Endothelial cell of hepatic sinusoid (primary cell): ENCODE measurements at regions not wholly inside any gene's neighbourhood (a gene's known extent, or its start where the extent isn't known, plus 50 kb on each side); places are given as distances from the start of the nearest gene placed in this dataset.

Experiments
- in situ Hi-C: cut with HindIII; loops from 2 replicates; pipeline ENCODE4 v1.10.0; 2017; ENCODE audit warnings: low sequenced_read_pairs

DNA sequence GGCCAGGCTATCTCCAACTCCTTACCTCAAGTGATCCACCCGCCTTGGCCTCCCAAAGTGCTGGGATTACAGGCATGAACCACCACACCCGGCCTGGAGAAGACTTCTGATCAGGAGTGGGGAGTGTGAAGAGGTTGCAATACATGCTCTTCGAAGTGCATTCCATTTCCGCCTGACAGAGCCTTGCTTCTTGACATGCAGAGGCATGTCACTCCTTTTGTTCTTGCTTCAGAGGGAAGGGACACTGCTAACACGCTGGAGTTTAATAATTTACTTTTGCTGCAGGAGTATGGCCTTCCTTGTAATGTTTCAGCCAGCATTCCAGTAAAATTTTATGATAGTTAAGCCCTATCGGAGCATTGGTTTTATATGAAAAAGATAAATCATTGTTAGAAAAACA lies 74.9 kb downstream of the SLC25A47 start:
- in situ Hi-C loops, result no loop called here

DNA sequence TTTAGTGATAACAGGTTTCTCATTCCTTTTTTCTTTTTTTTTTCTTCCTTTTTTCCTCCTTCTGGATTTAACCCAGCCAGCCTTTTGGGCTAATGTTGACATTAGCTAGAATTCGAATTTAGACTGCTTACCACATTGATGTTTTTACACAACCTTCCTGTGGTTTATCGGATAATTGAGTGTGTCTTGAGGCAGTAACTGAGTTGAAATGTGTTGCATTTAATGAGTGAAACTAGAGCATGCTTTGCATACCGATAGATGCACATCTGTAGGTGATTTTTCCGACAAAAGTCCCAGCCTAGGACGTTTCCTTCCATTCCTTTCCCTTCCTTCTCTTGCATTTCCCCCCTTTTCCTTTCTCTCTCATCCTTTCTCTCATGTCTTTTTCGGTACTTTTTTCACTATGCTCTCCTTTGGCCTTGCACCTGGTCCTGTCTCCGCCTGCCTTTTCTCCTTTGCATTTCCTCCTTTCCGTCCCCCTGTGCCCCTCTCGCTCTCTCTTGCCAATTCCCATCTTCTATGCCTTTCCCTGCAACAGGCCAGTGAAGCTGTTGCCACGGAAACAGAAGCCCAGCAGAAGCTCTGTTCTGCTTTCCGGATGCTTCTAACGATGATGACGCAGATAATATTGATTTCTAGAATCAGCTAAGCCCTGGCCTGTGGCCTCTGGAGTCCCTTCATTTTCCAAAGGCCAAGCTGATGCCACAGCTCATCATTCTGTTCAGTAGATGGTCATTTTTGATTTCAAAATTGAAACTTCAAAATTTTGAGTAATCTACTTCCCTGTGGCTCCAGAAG lies 76.1 kb downstream of the SLC25A47 start:
- in situ Hi-C loops, result no loop called here

DNA sequence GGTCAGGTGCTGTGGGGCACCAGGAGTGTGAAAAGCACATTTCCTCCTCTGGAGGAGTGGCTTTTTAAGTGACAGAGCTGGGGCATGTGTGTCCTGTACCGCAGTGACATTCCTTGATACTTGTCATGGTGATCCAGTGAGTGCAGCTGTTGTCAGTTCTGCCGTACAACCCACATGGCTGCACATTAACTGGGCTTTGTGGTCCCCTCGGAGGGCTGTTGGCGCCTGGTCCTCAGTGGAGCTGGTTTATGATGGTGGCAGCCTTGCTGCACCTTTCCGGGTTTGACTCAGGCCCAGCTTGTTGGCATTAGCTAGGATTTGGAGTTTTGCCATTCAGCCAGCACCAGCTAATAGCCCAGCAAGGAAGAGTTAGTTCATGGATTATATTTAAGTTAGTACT lies 77.0 kb downstream of the SLC25A47 start:
- in situ Hi-C loops, result no loop called here

DNA sequence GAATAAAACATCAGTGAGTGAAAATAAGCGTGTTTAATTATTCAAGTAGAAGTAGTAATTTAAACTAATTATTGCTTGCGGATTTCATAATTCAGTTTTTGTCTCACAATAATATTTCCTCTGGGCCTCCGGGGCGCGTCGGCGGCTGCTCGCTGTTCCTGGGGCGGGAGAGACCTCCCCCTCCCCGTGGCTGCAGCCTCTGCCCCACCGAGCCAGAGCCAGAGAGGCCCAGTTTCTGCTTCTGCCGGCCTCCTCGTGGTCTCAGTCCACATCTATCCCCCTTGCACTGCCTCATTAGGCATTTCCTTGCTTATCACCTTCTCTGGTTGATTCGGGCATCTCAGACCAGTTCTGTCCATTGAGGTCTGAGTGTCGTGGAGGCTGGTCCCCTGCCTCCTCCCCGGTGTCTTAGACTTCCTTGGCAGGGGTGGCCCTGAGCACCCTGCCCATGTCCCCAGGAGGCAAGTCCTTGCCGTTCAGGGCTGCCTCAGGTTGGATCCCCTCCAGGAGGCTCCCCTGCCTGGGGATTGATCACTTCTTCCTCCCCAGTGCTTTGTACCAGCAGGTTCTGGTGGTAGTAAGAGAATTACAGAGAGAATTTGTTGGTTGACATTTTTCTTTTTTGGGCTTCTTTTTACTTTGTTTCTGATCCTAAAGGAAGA lies 78.0 kb downstream of the SLC25A47 start:
- in situ Hi-C loops, result no loop called here

DNA sequence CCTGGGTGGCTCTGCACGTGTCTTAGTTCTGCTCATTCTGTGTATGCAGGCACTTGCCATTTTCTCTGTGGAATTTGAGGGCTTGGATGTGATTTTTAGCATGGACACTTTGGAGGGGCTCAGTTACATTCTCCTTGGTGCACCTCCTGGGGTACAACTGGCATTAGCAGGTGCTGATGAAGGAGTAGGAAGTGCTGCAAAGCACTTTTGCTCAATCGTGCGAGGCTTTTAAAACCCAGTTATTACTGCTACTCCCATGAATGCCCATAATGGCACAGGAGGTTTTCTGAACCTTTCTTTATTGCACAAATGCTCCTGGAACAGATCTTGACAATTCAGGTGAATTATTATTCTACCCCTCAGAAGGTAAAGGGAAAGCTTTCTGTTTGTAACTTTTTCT lies 78.7 kb downstream of the SLC25A47 start:
- in situ Hi-C loops, result no loop called here

DNA sequence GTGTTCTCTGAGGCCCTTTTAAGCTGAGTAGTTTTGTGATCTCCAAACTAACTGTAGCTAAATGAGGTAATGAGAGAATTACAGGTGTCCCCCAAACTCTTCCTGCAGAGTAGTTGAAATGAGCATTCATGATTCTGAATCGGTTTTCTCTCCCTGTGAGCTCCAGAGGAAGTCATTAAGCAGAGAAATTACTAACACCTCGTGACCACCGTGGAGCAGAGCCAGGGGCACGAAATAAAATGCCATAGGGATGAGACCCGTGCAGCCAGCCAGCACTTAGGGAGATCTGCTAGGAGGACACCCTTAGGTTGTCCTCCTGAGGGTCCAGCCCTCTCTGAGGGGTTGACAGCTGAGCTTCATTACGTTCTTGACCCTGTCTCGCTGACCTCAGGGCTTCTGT lies 79.5 kb downstream of the SLC25A47 start:
- in situ Hi-C loops, result no loop called here

DNA sequence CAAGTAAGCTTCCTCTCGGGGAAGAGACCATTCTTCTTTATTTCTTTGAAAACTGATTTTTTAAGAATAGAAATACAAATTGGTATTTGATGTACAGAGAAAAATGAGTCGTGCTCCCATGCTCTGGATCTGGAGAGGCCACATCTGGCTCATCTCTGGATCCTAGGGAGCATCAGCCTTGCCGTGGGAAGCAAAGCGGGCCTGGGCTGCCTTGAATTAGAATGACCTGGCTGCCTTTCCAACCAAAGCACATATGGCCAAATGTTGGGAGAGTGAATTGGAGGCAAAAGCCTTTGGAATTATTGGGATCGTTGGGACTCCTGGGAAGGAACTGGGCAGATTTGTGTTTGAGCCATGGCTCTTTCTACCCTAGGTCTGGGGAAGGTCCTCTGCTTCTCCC lies 80.0 kb downstream of the SLC25A47 start:
- in situ Hi-C loops, result no loop called here

DNA sequence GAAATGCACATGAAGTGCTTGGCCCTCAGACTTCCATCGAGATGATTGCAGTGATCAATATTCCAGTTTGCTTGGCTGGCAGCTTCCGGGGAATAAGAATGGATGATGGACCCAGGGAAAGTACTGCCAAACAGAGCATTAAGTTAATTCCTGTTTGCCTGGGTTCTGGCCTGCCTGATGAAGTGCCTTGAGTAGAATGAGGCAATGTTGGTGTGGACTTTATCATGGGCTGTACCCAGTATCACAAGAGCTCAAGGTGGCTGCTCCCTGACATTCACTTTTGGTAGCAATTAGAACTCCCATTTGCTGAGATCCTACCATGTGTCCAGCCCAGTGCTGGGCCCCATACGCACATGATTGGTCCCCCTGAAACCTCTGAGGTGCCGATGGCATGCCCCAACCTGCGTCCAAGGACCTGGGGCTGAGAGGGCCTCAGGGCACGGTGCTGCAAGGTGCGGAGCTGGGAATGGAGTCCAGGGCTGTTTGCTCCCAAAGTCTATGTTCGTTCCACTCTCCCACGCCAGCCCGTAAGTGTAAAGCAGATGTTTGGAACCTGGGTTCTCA lies 80.7 kb downstream of the SLC25A47 start:
- in situ Hi-C loops, result no loop called here

DNA sequence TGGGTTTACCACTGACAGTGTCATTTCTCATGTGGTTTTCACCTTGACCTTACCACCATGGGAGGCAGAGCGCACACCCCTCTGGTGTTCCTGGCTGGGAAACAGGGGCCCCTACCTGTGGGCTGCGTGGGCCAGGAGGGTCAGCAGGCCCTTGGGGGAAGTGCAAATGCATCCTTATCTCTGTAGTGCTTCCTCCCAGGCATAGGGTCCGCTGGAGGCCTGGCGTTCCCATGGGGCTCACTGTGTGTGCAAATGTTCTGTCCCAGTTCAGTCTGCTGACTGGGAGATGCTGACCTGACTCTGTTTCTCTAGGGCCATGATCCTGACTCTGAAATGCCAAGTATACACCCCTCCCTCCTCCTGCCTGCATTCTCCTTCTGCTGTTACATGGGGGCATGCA lies 81.3 kb downstream of the SLC25A47 start:
- in situ Hi-C loops, result no loop called here

DNA sequence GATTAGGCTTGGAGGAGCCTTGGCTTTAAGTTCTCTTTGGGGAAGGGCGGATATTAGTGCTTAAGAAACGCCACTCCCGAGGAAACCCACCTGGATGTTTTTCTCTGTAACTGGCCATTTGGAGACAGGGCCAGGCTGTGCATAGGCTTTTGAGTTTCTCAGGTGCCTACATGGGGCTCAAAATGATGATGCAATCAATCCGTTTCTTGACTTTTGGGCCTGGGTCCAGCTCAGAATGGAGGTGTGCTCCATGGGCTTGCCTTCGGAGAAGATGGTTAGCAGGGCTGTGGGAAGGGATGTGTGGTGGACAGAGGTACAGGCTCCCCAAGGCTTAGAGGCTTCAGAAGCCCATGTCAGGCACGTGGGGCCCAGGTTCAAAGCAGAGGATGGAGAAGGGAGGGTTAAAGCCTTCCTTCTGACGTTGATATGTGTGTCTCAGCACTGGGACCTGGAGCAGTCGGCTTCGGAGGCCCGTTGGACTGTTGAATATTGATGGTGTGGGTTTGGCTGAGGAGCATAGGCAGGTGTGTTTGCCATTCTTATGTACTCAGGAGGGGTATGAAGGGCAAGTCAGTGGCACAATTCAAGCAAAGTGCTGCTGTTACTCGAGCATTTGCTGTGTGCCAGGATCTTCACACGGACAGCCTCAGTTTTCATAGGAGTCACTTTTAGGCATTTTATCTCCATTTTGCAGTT lies 82.8 kb downstream of the SLC25A47 start:
- in situ Hi-C loops, result no loop called here

DNA sequence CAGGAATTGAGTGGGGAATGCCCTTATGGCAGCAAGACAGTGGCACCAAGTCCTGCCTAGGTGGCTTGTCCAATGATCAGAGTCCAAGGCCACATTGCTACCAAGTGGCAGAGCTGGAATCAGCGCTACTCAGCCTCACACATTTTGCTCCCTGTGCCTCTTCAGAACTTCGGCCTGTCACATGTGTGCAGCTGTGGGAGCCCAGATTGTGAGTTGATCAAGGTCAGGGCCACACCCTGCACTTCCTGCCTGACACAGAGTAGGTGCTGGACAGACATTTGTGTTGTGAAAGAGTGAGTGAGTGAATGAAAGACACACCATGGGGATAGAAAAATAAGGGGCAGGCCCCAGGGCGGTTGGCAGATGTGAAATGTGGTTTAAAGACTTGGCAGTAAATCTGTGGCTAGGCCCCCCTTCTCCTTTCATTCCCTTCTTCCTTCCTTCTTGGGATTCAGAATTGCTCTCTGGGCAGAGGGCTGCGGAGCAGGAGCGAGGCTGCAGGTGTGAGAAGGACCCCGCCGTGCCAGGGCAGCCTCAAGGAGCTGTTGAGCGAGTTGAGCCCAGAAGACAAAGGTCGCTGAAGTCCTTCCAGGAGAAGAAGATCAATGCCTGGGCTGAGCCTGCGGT lies 83.5 kb downstream of the SLC25A47 start:
- in situ Hi-C loops, result no loop called here

DNA sequence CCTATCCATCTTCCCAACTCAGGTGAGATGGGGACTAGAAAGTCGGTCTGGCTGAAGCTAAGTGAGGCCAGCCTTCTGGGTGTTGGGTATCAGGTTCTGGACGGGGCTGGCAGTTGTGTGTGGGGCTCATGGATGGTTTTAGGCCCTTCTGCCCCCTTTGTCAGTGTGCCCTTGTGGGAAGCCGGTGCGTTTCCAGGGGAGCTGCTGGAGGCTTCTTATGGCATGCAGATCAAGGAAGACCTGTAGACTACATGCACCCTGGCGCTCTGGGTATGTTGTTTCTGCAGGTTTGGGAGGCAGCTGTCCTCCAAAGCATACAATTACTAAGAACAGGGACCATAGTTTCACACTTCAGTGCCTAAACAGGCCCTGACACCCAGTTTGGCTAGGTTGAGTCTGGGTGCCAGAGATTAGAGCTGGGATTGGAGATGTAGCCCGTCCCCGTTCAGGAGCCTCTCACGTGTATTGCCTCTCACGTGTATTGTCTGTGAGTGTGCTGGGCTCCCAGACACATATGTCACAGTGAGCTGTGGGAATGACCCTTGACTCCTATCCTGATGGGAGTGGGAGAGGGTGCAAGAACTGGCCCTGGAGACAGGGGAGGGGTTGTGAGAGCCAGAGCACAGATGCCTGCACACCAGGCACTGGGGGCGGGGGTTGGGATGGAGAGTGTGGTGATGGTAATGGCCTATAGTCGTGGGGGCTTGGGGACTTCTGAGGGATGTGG lies 84.4 kb downstream of the SLC25A47 start:
- in situ Hi-C loops, result no loop called here

DNA sequence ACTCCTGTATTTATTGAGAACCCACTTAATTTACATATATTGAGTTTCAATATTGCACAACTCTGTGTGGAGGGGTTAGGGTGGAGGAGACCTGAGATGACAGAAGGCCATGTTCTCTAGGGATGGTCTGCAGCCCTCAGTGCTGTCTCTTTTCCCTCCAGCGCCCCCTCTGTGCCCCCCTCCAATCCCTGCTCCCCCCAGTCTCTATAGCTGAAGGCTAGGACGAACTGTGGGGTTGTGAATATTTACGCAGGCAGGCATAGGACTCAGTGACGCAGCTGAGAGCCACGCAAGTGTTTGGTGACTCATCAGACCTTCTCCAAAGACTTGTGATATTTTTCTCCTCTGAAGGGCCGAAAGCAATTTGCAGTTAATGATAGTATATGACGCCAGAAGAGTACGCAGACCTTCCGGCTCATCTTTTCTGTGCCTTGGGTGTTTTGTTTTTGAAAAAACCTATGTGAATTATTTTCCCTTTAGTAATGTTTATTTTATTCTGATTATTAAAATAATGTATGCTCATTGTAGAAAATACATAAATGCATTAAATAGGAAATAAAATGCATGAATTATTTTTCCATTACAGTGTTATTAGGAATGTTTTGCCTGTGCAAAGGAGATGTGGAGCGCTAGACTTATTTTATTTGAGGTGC lies 85.3 kb downstream of the SLC25A47 start:
- in situ Hi-C loops, result no loop called here

DNA sequence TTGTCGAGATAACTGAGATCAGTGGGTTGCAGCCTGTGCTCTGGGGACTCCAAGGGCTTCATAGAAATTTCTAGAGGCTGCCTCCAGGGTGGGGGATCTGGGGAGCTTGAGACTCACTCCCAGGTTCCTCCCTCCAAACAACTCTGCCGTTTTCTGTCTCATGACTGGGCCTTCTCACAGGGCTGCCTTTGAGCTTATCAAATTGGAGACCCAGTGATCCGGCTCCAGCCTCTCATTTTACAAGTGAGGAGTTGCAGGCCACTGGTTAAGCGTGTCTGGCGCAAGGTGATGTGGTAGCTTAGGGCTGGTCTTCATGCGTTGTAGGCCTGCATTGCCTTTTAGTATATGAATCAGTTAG lies 85.8 kb downstream of the SLC25A47 start:
- in situ Hi-C loops, result no loop called here

DNA sequence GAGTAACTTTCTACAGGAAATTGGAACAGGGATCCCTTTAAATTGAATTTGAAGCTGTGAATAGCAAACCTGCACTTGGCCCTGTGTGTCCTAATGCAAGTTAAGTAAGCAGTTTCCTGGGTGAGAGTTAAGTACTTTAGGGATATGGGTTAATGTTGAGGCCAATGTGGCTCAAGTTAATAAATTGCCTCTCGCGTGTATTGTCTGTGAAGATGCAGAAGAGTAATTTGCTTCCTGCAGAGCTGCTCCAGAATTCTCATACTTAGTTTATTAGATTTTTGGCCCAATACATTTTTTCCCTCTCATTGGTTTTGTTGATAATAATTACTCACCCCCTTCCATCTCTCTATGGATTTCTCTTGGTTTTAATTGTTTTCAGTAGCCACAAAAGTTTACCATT lies 86.5 kb downstream of the SLC25A47 start:
- in situ Hi-C loops, result no loop called here

DNA sequence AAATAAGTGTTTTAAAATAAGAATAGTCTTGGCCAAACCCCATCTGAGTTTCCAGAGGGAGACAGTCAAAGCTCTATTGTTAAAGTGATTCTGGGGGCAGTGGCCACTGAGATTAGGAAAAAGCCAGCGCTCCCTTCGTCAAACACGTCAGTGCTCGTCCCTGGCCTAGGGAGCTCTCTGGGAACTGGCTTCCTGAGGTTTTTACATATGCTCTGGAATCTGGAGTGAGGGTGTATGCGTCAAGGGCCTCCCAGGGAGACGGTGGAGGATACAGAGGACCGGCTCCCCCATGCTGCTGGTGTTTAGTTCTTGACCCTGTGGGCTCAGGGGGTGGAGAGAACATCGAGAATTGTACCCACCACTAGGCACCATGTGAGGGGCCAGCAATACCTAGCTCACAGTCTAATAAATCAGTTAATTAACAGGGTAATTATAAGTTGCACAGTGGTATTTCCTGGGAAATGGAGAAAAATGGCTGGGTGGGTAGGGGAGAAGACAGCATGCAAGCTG lies 87.0 kb downstream of the SLC25A47 start:
- in situ Hi-C loops, result no loop called here

DNA sequence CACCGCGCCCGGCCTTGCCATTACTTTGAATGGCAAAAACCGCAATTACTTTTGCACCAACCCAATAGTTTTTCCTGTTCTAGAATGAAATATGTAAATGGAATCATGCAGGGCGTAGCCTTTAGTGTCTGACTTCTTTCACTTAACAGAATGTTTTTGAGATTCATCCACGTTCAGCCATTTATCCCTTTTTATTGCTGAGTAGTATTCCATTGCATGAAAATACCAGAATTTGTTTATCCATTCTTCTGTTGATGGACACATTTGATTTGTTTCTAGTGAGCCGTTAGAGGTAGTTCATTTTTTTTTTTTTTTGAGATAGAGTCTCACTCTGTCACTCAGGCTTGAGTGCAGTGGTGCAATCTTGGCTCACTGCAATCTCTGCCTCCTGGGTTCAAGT lies 90.6 kb downstream of the SLC25A47 start:
- in situ Hi-C loops, result no loop called here

DNA sequence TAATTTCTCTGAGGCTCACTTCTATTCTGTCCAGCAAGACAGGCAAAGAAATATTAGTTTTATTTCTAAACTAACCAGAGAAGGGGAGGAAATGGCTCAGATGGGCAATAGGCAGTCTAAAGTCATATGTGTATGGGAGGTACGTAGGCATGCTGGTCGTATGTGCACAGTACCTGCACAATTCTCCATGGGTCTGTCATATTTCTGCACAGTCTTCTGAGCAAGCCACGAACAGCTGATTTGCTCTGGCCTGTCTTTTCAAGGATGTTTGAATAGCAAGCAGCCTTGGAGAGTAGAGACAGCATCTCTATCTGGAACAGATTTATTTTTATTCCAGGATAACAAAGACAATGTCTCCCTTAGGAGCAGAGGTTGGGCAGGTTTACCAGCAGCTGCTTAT lies 92.1 kb downstream of the SLC25A47 start:
- in situ Hi-C loops, result no loop called here

DNA sequence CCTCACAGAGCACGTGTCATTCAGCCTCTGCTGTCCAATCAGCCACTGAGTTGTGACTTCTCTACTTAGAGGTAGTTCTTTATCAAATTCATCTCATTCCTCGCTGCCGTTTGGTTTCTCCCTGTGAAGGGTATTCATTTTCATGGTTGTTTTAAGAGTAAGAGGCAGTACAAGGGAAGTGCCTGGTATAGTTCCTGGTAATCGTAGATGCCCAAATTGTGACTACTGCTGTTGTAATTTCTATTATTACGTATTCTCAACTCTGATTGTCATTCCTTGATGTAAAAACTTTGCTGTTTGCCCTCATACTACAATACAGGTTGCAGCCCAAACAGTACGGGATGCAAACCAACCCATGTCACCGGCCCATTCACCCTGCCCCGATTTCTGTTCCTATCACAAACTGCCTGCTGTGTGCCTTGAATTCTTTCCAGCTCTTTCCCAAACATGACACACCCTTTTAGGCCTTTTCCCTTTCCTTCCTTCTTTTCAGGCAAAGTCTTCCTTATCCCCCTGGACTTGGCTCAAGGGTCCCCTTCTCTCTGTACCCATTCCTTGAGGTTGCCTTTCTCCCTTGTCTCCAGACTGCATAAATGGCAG lies 93.0 kb downstream of the SLC25A47 start:
- in situ Hi-C loops, result no loop called here
